ENCODE measurements at regions not wholly inside any gene's neighbourhood (a gene's known extent, or its start where the extent isn't known, plus 50 kb on each side); places are given as distances from the start of the nearest gene placed in this dataset.

GRCh38 chr3:144968750-144969350 lies 997.2 kb downstream of the DIPK2A start:
- TF ChIP-seq CTCF (optimal IDR thresholded peaks at IDR 0.05 in 1 of 3, IDR thresholded peaks at IDR 0.05 in 1 of 3, conservative IDR thresholded peaks at IDR 0.05 in 1 of 3; ENCODE audit: extremely low read depth in 1 of 3, insufficient read depth in 2 of 3, low read length in 3 of 3), result no peak
- TF ChIP-seq EZH2 (IDR thresholded peaks at IDR 0.05; ENCODE audit: low read length), result no peak
